ENCODE measurements at regions not wholly inside any gene's neighbourhood (a gene's known extent, or its start where the extent isn't known, plus 50 kb on each side); places are given as distances from the start of the nearest gene placed in this dataset.
"Not testable (repeated sequence)": the region's sequence is repeated elsewhere in the genome, so short reads cannot be mapped to it uniquely, and the experiment has no call there.

DNA sequence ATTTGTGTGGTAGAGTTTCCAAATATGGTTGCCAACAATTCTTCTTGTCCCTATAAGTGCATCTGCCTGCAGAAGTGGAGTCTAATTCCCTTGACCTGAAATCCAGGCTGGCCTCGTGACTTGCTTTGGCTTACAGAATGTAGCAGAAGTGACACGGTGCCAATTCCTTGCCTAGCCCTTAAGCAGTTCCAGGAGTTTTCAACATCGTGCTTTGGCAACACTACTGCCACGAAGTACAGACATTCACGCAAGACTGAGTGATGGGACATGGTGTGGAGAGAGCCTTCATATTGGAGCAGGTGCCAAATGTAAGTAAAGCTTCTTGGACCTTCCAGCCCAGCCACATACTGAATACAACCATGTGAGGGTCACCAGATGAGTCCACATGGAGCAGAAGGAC, 92.9 kb upstream of the NEK6 start:
- H3K4me3 Mint-ChIP-seq (ENCODE audit: unreplicated experiment), result no peak overlapping the region
- no peaks in the 10 kb centered on the region for H3K9me3 ChIP-seq (ENCODE audit: insufficient read depth, low read depth, low read length)
- H3K4me3 ChIP-seq (ENCODE audit: insufficient read depth, low read depth, low read length), result no peak overlapping the region
- DNase-seq (ENCODE audit: low read depth) (no peak), FAIRE-seq (no peak)
- H3K27ac ChIP-seq (ENCODE audit: low read depth, low read length), result no peak overlapping the region
- peaks cover 5% of the 10 kb centered on the region for H3K27me3 ChIP-seq (ENCODE audit: insufficient read depth, low read length)
- H3K9me3 Mint-ChIP-seq (ENCODE audit: unreplicated experiment), result peaks cover 2% of the 10 kb centered on the region
- H3K27me3 Mint-ChIP-seq (ENCODE audit: low read depth, unreplicated experiment), result peaks cover 9% of the 10 kb centered on the region
- H3K4me2 ChIP-seq (ENCODE audit: low read length), result no peak overlapping the region
- H3K4me1 ChIP-seq (ENCODE audit: insufficient read depth, low read length), result no peaks in the 10 kb centered on the region
- TF ChIP-seq, protein P1, sequence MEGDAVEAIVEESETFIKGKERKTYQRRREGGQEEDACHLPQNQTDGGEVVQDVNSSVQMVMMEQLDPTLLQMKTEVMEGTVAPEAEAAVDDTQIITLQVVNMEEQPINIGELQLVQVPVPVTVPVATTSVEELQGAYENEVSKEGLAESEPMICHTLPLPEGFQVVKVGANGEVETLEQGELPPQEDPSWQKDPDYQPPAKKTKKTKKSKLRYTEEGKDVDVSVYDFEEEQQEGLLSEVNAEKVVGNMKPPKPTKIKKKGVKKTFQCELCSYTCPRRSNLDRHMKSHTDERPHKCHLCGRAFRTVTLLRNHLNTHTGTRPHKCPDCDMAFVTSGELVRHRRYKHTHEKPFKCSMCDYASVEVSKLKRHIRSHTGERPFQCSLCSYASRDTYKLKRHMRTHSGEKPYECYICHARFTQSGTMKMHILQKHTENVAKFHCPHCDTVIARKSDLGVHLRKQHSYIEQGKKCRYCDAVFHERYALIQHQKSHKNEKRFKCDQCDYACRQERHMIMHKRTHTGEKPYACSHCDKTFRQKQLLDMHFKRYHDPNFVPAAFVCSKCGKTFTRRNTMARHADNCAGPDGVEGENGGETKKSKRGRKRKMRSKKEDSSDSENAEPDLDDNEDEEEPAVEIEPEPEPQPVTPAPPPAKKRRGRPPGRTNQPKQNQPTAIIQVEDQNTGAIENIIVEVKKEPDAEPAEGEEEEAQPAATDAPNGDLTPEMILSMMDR (IDR thresholded peaks at IDR 0.05; ENCODE audit: insufficient read depth, low read depth, low read length), result no peak
- TF ChIP-seq EZH2 (IDR thresholded peaks at IDR 0.05; ENCODE audit: insufficient read depth, low read length), result no peak
- H3K27ac Mint-ChIP-seq (ENCODE audit: unreplicated experiment), result no peak overlapping the region
- H3K79me2 ChIP-seq (ENCODE audit: insufficient read depth, low read length), result no peaks in the 10 kb centered on the region
- no peaks in the 10 kb centered on the region for H3K36me3 Mint-ChIP-seq (ENCODE audit: low read depth, unreplicated experiment)
- no peak overlapping the region for H3K9ac ChIP-seq (ENCODE audit: low read length)
- H2AFZ ChIP-seq (ENCODE audit: low read depth, low read length), result no peak overlapping the region
- H4K20me1 ChIP-seq (ENCODE audit: insufficient read depth, low read length), result no peaks in the 10 kb centered on the region
- no peaks in the 10 kb centered on the region for H3K36me3 ChIP-seq (ENCODE audit: insufficient read depth, low read length)
- H3K4me1 Mint-ChIP-seq (ENCODE audit: low read depth, unreplicated experiment), result no peaks in the 10 kb centered on the region

DNA sequence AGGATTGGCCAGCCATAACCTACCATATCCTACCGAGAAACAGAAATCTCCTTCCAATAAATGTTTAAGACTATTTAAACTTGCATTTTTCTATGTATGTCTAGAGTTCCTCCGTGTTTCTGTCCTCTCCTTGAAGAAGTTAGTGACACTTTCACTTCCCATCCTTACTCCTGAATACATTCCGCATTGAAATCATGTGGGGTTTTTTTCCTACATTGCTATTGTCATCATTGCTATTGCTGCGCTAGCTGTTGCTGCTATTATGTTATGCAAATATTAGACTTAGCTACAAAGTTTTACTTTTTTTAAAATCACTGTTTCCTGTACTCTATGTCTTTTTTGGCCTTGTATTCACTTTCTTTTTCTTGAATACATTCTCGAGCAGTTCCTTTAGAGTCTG, 83.3 kb upstream of the NEK6 start:
- H3K27me3 ChIP-seq (ENCODE audit: insufficient read depth, low read length), result peaks cover 8% of the 10 kb centered on the region
- Mint-ChIP-seq H3K27me3 (ENCODE audit: low read depth, unreplicated experiment) (peaks cover 13% of the 10 kb centered on the region), H3K36me3 (ENCODE audit: low read depth, unreplicated experiment) (no peaks in the 10 kb centered on the region), H3K4me3 (ENCODE audit: unreplicated experiment) (no peak overlapping the region), H3K4me1 (ENCODE audit: low read depth, unreplicated experiment) (no peaks in the 10 kb centered on the region), H3K27ac (ENCODE audit: unreplicated experiment) (no peak overlapping the region), H3K9me3 (ENCODE audit: unreplicated experiment) (peaks cover 8% of the 10 kb centered on the region)
- no peaks in the 10 kb centered on the region for H3K36me3 ChIP-seq (ENCODE audit: insufficient read depth, low read length)
- H3K79me2 ChIP-seq (ENCODE audit: insufficient read depth, low read length), result no peaks in the 10 kb centered on the region
- H3K9me3 ChIP-seq (ENCODE audit: insufficient read depth, low read depth, low read length), result no peaks in the 10 kb centered on the region
- no peak overlapping the region for H3K9ac ChIP-seq (ENCODE audit: low read length)
- no peak overlapping the region for H3K27ac ChIP-seq (ENCODE audit: low read depth, low read length)
- H4K20me1 ChIP-seq (ENCODE audit: insufficient read depth, low read length), result no peaks in the 10 kb centered on the region
- TF ChIP-seq, protein P1 (IDR thresholded peaks at IDR 0.05; ENCODE audit: insufficient read depth, low read depth, low read length), result no peak
- TF ChIP-seq EZH2 (IDR thresholded peaks at IDR 0.05; ENCODE audit: insufficient read depth, low read length), result no peak
- H3K4me3 ChIP-seq (ENCODE audit: insufficient read depth, low read depth, low read length), result no peak overlapping the region
- H2AFZ ChIP-seq (ENCODE audit: low read depth, low read length), result no peak overlapping the region
- FAIRE-seq (no peak), DNase-seq (ENCODE audit: low read depth) (no peak)
- H3K4me2 ChIP-seq (ENCODE audit: low read length), result no peak overlapping the region
- no peaks in the 10 kb centered on the region for H3K4me1 ChIP-seq (ENCODE audit: insufficient read depth, low read length)

DNA sequence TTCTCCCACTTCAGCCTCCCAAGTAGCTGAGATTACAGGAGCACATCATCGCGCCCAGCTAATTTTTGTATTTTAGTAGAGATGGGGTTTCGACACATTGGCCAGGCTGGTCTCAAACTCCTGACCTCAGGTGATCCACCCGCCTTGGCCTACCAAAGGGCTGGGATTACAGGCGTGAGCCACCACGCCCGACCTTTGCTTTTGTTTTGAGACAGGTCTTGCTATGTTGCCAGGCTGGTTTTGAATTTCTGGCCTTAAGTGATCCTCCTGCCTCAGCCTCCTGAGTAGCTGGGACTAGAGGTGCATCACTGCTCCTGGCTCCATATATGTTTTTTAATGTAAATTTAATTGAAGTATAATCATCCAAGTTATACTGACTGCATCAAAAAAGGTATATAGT, 80.2 kb upstream of the NEK6 start:
- FAIRE-seq; H3K27ac ChIP-seq (ENCODE audit: low read depth, low read length); H3K4me3 Mint-ChIP-seq (ENCODE audit: unreplicated experiment); H3K27ac Mint-ChIP-seq (ENCODE audit: unreplicated experiment); H3K9ac ChIP-seq (ENCODE audit: low read length); H3K9me3 Mint-ChIP-seq (ENCODE audit: unreplicated experiment); H3K36me3 ChIP-seq (ENCODE audit: insufficient read depth, low read length); H4K20me1 ChIP-seq (ENCODE audit: insufficient read depth, low read length); H3K4me3 ChIP-seq (ENCODE audit: insufficient read depth, low read depth, low read length); H3K4me2 ChIP-seq (ENCODE audit: low read length); H3K4me1 ChIP-seq (ENCODE audit: insufficient read depth, low read length); H3K9me3 ChIP-seq (ENCODE audit: insufficient read depth, low read depth, low read length); H2AFZ ChIP-seq (ENCODE audit: low read depth, low read length); H3K4me1 Mint-ChIP-seq (ENCODE audit: low read depth, unreplicated experiment); H3K79me2 ChIP-seq (ENCODE audit: insufficient read depth, low read length); H3K36me3 Mint-ChIP-seq (ENCODE audit: low read depth, unreplicated experiment); DNase-seq (ENCODE audit: low read depth): not testable (repeated sequence)
- H3K27me3 ChIP-seq (ENCODE audit: insufficient read depth, low read length), result peaks cover 13% of the 10 kb centered on the region
- peaks cover 33% of the 10 kb centered on the region for H3K27me3 Mint-ChIP-seq (ENCODE audit: low read depth, unreplicated experiment)
